ENCODE measurements at regions not wholly inside any gene's neighbourhood (a gene's known extent, or its start where the extent isn't known, plus 50 kb on each side); places are given as distances from the start of the nearest gene placed in this dataset.

DNA sequence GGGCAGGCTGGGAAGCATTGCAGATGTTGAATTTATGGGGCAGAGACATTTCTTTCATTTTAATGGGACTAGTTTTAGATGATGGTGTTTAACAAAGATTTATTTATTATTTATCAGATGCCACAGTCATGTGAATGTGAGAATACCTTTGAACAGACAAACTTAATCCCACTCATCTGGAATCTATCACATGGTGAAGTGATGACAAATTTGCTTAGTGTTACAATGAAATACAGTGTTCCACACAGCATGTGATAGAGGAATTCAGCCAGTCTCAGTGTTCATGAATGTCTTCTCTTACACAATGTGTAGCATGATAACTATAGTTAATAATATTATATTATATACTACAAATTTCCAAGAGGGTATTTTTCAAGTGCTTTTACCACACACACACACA, 1361.7 kb upstream of the B3GALT2 start:
- no peak overlapping the region for H3K4me3 ChIP-seq
- no peaks in the 10 kb centered on the region for H3K9me3 ChIP-seq
- H3K27me3 ChIP-seq: no peaks in the 10 kb centered on the region
- no peaks in the 10 kb centered on the region for H3K4me1 ChIP-seq
- TF ChIP-seq, protein P1, sequence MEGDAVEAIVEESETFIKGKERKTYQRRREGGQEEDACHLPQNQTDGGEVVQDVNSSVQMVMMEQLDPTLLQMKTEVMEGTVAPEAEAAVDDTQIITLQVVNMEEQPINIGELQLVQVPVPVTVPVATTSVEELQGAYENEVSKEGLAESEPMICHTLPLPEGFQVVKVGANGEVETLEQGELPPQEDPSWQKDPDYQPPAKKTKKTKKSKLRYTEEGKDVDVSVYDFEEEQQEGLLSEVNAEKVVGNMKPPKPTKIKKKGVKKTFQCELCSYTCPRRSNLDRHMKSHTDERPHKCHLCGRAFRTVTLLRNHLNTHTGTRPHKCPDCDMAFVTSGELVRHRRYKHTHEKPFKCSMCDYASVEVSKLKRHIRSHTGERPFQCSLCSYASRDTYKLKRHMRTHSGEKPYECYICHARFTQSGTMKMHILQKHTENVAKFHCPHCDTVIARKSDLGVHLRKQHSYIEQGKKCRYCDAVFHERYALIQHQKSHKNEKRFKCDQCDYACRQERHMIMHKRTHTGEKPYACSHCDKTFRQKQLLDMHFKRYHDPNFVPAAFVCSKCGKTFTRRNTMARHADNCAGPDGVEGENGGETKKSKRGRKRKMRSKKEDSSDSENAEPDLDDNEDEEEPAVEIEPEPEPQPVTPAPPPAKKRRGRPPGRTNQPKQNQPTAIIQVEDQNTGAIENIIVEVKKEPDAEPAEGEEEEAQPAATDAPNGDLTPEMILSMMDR (IDR thresholded peaks at IDR 0.05): no peak
- TF ChIP-seq POLR2A (IDR thresholded peaks at IDR 0.05): no peak
- no peak for TF ChIP-seq EP300 (IDR thresholded peaks at IDR 0.05)
- H3K36me3 ChIP-seq: no peaks in the 10 kb centered on the region
- no peak overlapping the region for H3K27ac ChIP-seq
- no peak for DNase-seq (ENCODE audit: low spot score in 2 of 2)

DNA sequence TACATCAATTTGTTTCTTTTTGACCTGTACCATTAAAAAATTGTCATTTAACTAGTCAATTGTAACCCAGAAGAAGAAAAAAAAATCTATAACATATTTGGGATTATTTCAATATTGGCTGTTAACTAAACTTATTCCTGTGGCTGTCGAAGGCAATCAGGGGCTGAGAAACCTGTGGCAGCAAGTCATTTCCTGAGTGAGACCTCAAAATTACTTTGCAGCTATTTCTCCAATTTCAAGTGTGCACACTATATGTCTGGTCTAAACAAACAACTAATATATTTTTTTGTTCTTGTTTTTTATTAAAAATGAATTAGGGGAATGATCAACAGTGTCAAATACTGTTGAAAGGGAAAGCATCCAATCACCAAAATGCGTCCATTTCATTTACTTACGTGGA, 1357.6 kb upstream of the B3GALT2 start:
- no peak for DNase-seq (ENCODE audit: low spot score in 2 of 2)
- TF ChIP-seq EP300 (IDR thresholded peaks at IDR 0.05) (no peak), POLR2A (IDR thresholded peaks at IDR 0.05) (no peak)
- TF ChIP-seq, protein P1 (IDR thresholded peaks at IDR 0.05): no peak
- H3K4me1 ChIP-seq: no peaks in the 10 kb centered on the region
- H3K4me3 ChIP-seq: no peak overlapping the region
- H3K27ac ChIP-seq: no peak overlapping the region
- 86 to 91% methylated on average over 3 of the region's 3 CpGs for WGBS, 2 donors
- no peaks in the 10 kb centered on the region for H3K27me3 ChIP-seq
- no peaks in the 10 kb centered on the region for H3K36me3 ChIP-seq
- H3K9me3 ChIP-seq: peaks cover 0 to 8% (median 0%) of the 10 kb centered on the region in 4 donors

DNA sequence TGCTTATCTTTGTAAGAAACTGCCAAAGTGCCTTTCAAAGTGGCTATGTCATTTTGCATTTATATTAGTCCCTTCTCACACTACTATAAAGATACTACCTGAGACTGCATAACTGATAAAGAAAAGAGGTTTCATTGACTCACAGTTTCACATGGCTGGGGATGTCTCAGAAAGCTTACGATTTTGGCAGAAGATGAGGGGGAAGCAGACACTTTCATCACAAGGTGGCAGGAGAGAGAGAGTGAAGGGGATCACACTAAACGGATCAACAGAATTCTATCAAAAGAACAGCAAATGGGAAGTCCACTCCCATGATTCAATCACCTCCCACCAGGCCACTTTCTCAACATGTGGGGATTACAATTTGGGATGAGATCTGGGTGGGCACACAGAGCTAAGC, 1352.0 kb upstream of the B3GALT2 start:
- H3K4me1 ChIP-seq: no peaks in the 10 kb centered on the region
- H3K4me3 ChIP-seq: no peak overlapping the region
- TF ChIP-seq POLR2A (IDR thresholded peaks at IDR 0.05) (no peak), EP300 (IDR thresholded peaks at IDR 0.05) (no peak)
- TF ChIP-seq, protein P1 (IDR thresholded peaks at IDR 0.05): no peak
- H3K9me3 ChIP-seq: peaks cover 0 to 8% (median 0%) of the 10 kb centered on the region in 4 donors
- no peak for DNase-seq (ENCODE audit: low spot score in 2 of 2)
- 31 to 44% methylated on average over 2 of the region's 2 CpGs for WGBS, 2 donors
- H3K36me3 ChIP-seq: no peaks in the 10 kb centered on the region
- no peaks in the 10 kb centered on the region for H3K27me3 ChIP-seq
- no peak overlapping the region for H3K27ac ChIP-seq

DNA sequence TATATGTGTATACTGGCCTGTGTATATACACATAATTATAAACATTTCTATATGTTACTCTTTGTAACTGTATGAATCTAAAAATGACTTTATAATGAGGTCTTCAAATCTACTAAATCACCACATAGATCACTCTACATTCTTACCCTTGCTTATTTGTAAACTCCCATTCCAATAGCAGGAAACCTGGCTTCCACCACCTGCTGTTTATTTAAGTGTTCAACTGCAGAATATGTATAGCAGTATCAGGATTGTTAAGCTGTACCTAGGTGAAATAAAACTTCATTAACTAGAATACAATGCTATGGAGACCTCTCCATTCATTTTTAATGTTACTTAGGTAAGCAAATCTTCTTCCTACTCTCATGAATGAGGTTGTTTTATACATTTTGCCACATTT, 1351.1 kb upstream of the B3GALT2 start:
- TF ChIP-seq POLR2A (IDR thresholded peaks at IDR 0.05): no peak
- TF ChIP-seq, protein P1 (IDR thresholded peaks at IDR 0.05): no peak
- no peak for TF ChIP-seq EP300 (IDR thresholded peaks at IDR 0.05)
- DNase-seq (ENCODE audit: low spot score in 2 of 2): no peak

DNA sequence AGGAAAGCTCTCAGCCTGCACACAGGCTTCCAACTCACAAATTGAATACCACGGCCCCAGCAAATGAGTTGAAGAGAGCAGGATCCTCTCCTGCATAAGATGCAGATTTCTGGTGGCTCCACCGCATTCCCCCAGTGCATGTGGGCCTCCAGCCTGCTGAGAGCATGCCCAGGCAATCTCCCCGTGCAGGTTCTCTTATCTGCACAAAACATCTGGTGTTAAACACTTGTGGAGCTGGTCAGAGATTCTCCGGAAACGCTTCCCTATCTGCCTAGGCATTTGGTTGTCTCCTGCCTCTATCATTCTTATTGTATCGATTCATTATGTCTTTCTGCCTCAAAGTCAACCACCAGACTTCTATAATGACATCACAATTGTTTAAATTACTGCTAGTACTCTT, 1349.0 kb upstream of the B3GALT2 start:
- H3K27me3 ChIP-seq: no peaks in the 10 kb centered on the region
- no peaks in the 10 kb centered on the region for H3K9me3 ChIP-seq
- H3K4me1 ChIP-seq: no peaks in the 10 kb centered on the region
- 42 to 52% methylated on average over 6 of the region's 6 CpGs for WGBS, 2 donors
- no peak overlapping the region for H3K27ac ChIP-seq
- no peak overlapping the region for H3K4me3 ChIP-seq
- TF ChIP-seq POLR2A (IDR thresholded peaks at IDR 0.05): no peak
- no peak for TF ChIP-seq EP300 (IDR thresholded peaks at IDR 0.05)
- TF ChIP-seq, protein P1 (IDR thresholded peaks at IDR 0.05): no peak
- H3K36me3 ChIP-seq: no peaks in the 10 kb centered on the region
- DNase-seq (ENCODE audit: low spot score in 2 of 2): no peak

More for the DNA sequence above, 1351.1 kb upstream of the B3GALT2 start:
- Histone ChIP-seq H3K4me1 (no peaks in the 10 kb centered on the region), H3K36me3 (no peaks in the 10 kb centered on the region), H3K27ac (no peak overlapping the region), H3K27me3 (no peaks in the 10 kb centered on the region), H3K4me3 (no peak overlapping the region), H3K9me3 (peaks cover 0 to 6% (median 0%) of the 10 kb centered on the region in 4 donors)
